HEK293 (cell line): ENCODE measurements at regions not wholly inside any gene's neighbourhood (a gene's known extent, or its start where the extent isn't known, plus 50 kb on each side); places are given as distances from the start of the nearest gene placed in this dataset.

Source experiments
- CTCF ChIA-PET: fragments of 350-600 bp; formaldehyde crosslinking; extraction: SDS; loops from one replicate; lab custom pipeline; 2021; ENCODE audit warnings: antibody characterized with exemption; lab: Yijun Ruan, JAX
- POLR2A ChIA-PET: fragments of 300-600 bp; formaldehyde crosslinking; extraction: SDS; loops from one replicate; lab custom pipeline; 2020; ENCODE audit warnings: antibody characterized with exemption, inconsistent platforms; lab: Yijun Ruan, JAX
- H3K27ac ChIP-seq: fragments of 200-500 bp; sonication (Bioruptor generic); 2 replicates; pipeline ENCODE4 v1.5.1; 2014; ENCODE audit warnings: low read depth, low read length, control low read depth, inconsistent platforms; ENCODE audit errors: extremely low read depth
- H3K36me3 ChIP-seq, 2 experiments: fragments of 200-500 bp in 1 of 2; sonication (Bioruptor generic) in 1 of 2; 1 replicate in 1 of 2; 2 replicates in 1 of 2; pipeline ENCODE4 v1.5.1; 2014 to 2017; ENCODE audit warnings: inconsistent platforms in 2 of 2, low read length in 2 of 2; ENCODE audit not compliant: control insufficient read depth in 2 of 2, insufficient read depth in 1 of 2
- H3K4me1 ChIP-seq: fragments of 200-500 bp; sonication (Bioruptor generic); 2 replicates; pipeline ENCODE4 v1.5.1; 2014; ENCODE audit warnings: mild to moderate bottlenecking, low read length, inconsistent platforms; ENCODE audit not compliant: control insufficient read depth, insufficient read depth
- H3K4me3 ChIP-seq: 2 replicates; pipeline ENCODE4 v1.5.1; 2011; ENCODE audit warnings: low read depth, mild to moderate bottlenecking, control low read depth, low read length, moderate library complexity
- H3K9me3 ChIP-seq: fragments of 200-500 bp; sonication (Bioruptor generic); 2 replicates; pipeline ENCODE4 v1.5.1; 2014; ENCODE audit warnings: low read depth, low read length, inconsistent platforms; ENCODE audit not compliant: control insufficient read depth, insufficient read depth
- BCL6B ChIP-seq: fragments of 450-650 bp; formaldehyde crosslinking; IDR thresholded peaks from 2 replicates; pipeline ENCODE4 v1.5.1; 2017; ENCODE audit warnings: missing biosample characterization, missing genetic modification characterization
- MEIS1 ChIP-seq: sonication (generic); formaldehyde crosslinking; IDR thresholded peaks from 2 replicates; pipeline ENCODE4 v1.8.1; 2022; ENCODE audit warnings: missing genetic modification reagents, mild to moderate bottlenecking, borderline replicate concordance
- SALL2 ChIP-seq: fragments of 450-650 bp; formaldehyde crosslinking; IDR thresholded peaks from 2 replicates; pipeline ENCODE4 v1.5.0; 2017; ENCODE audit warnings: missing biosample characterization, mild to moderate bottlenecking, missing genetic modification characterization, borderline replicate concordance
- TSHZ1 ChIP-seq: fragments of 450-650 bp; formaldehyde crosslinking; IDR thresholded peaks from 2 replicates; pipeline ENCODE4 v1.5.1; 2016; ENCODE audit warnings: missing biosample characterization, missing genetic modification characterization, borderline replicate concordance
- ZFP41 ChIP-seq: fragments of 450-650 bp; formaldehyde crosslinking; IDR thresholded peaks from 2 replicates; pipeline ENCODE4 v1.5.1; 2016; ENCODE audit warnings: missing biosample characterization, missing genetic modification characterization, borderline replicate concordance
- ZNF223 ChIP-seq: fragments of 450-650 bp; formaldehyde crosslinking; IDR thresholded peaks from 2 replicates; pipeline ENCODE4 v1.5.1; 2016; ENCODE audit warnings: missing biosample characterization, missing genetic modification characterization
- ZNF266 ChIP-seq: fragments of 450-650 bp; formaldehyde crosslinking; IDR thresholded peaks from 2 replicates; pipeline ENCODE4 v1.5.1; 2016; ENCODE audit warnings: missing biosample characterization, missing genetic modification characterization, low read depth
- ZNF366 ChIP-seq: fragments of 450-650 bp; formaldehyde crosslinking; conservative IDR thresholded peaks from 2 replicates; pipeline ENCODE4 v1.5.1; 2016; ENCODE audit warnings: missing biosample characterization, missing genetic modification characterization
- ZNF404 ChIP-seq: fragments of 450-650 bp; formaldehyde crosslinking; IDR thresholded peaks from 2 replicates; pipeline ENCODE4 v1.5.1; 2017; ENCODE audit warnings: missing biosample characterization, missing genetic modification characterization
- ZNF426 ChIP-seq: fragments of 450-650 bp; formaldehyde crosslinking; IDR thresholded peaks from 2 replicates; pipeline ENCODE4 v1.5.1; 2017; ENCODE audit warnings: missing biosample characterization, missing genetic modification characterization, mild to moderate bottlenecking, inconsistent platforms, moderate library complexity
- ZNF530 ChIP-seq: fragments of 450-650 bp; formaldehyde crosslinking; IDR thresholded peaks from 2 replicates; pipeline ENCODE4 v1.5.1; 2016; ENCODE audit warnings: low read depth, missing biosample characterization, missing genetic modification characterization
- ZNF600 ChIP-seq: fragments of 450-650 bp; formaldehyde crosslinking; IDR thresholded peaks from 2 replicates; pipeline ENCODE4 v1.5.1; 2016; ENCODE audit warnings: missing biosample characterization, missing genetic modification characterization
- ZNF76 ChIP-seq: fragments of 450-650 bp; formaldehyde crosslinking; IDR thresholded peaks from 2 replicates; pipeline ENCODE4; 2016; ENCODE audit warnings: low read depth, missing biosample characterization, missing genetic modification characterization, borderline replicate concordance
- ZNF785 ChIP-seq: fragments of 450-650 bp; formaldehyde crosslinking; IDR thresholded peaks from 2 replicates; pipeline ENCODE4 v1.5.1; 2016; ENCODE audit warnings: missing biosample characterization, missing genetic modification characterization
- ZNF792 ChIP-seq: fragments of 450-650 bp; formaldehyde crosslinking; IDR thresholded peaks from 2 replicates; pipeline ENCODE4 v1.5.1; 2016; ENCODE audit warnings: missing biosample characterization, missing genetic modification characterization
- ZNF843 ChIP-seq: fragments of 450-650 bp; formaldehyde crosslinking; IDR thresholded peaks from 2 replicates; pipeline ENCODE4 v1.5.1; 2016; ENCODE audit warnings: missing biosample characterization, missing genetic modification characterization
- TF ChIP-seq, protein P1 (sequence below): IDR thresholded peaks from 2 replicates; pipeline ENCODE4 v1.6.1; 2011; ENCODE audit warnings: mild to moderate bottlenecking, low read depth, low read length, borderline replicate concordance
- TF ChIP-seq, protein P2 (sequence below): fragments of 450-650 bp; formaldehyde crosslinking; IDR thresholded peaks from 2 replicates; pipeline ENCODE4 v1.5.1; 2016; ENCODE audit warnings: missing biosample characterization, missing genetic modification characterization
- TF ChIP-seq, protein P3 (sequence below): fragments of 450-650 bp; formaldehyde crosslinking; IDR thresholded peaks from 2 replicates; pipeline ENCODE4 v1.5.1; 2017; ENCODE audit warnings: missing biosample characterization, mild to moderate bottlenecking, missing genetic modification characterization, moderate library complexity

- Histone ChIP-seq H3K36me3 (no peaks in the 10 kb centered on the region), H3K4me3 (no peak overlapping the region), H3K4me1 (no peaks in the 10 kb centered on the region), H3K9me3 (no peaks in the 10 kb centered on the region), H3K27ac (no peak overlapping the region)
- ChIA-PET CTCF (no interaction called here), POLR2A (no interaction called here)
- TF ChIP-seq SALL2 (tag by site-specific recombination) = no peak
- TF ChIP-seq ZNF530 (tag by site-specific recombination) = no peak
- no peak for TF ChIP-seq ZNF404 (tag by site-specific recombination)
- no peak for TF ChIP-seq ZNF792 (tag by site-specific recombination)
- TF ChIP-seq ZNF223 (tag by site-specific recombination) = no peak
- TF ChIP-seq ZNF785 (tag by site-specific recombination) = no peak
- no peak for TF ChIP-seq TSHZ1 (tag by site-specific recombination)
Observed at GRCh38 chr20:4427940-4428586, 179.0 kb upstream of the ADRA1D start.

- H3K36me3 ChIP-seq = no peaks in the 10 kb centered on the region
- H3K4me1 ChIP-seq = no peaks in the 10 kb centered on the region
- POLR2A ChIA-PET = no interaction called here
- H3K4me3 ChIP-seq = no peak overlapping the region
- no peak overlapping the region for H3K27ac ChIP-seq
- no peaks in the 10 kb centered on the region for H3K9me3 ChIP-seq
- CTCF ChIA-PET = no interaction called here
- TF ChIP-seq ZNF76 (tag by site-specific recombination) (no peak), ZNF843 (tag by site-specific recombination) (no peak), ZNF266 (tag by site-specific recombination) (no peak), MEIS1 (CRISPR knock-in tag) (no peak), ZNF792 (tag by site-specific recombination) (no peak), ZNF426 (tag by site-specific recombination) (no peak), ZNF600 (no peak), ZNF366 (no peak), ZFP41 (no peak), BCL6B (tag by site-specific recombination) (no peak)
- TF ChIP-seq, protein P1, sequence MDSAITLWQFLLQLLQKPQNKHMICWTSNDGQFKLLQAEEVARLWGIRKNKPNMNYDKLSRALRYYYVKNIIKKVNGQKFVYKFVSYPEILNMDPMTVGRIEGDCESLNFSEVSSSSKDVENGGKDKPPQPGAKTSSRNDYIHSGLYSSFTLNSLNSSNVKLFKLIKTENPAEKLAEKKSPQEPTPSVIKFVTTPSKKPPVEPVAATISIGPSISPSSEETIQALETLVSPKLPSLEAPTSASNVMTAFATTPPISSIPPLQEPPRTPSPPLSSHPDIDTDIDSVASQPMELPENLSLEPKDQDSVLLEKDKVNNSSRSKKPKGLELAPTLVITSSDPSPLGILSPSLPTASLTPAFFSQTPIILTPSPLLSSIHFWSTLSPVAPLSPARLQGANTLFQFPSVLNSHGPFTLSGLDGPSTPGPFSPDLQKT = no peak
- TF ChIP-seq, protein P2, sequence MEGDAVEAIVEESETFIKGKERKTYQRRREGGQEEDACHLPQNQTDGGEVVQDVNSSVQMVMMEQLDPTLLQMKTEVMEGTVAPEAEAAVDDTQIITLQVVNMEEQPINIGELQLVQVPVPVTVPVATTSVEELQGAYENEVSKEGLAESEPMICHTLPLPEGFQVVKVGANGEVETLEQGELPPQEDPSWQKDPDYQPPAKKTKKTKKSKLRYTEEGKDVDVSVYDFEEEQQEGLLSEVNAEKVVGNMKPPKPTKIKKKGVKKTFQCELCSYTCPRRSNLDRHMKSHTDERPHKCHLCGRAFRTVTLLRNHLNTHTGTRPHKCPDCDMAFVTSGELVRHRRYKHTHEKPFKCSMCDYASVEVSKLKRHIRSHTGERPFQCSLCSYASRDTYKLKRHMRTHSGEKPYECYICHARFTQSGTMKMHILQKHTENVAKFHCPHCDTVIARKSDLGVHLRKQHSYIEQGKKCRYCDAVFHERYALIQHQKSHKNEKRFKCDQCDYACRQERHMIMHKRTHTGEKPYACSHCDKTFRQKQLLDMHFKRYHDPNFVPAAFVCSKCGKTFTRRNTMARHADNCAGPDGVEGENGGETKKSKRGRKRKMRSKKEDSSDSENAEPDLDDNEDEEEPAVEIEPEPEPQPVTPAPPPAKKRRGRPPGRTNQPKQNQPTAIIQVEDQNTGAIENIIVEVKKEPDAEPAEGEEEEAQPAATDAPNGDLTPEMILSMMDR (tag by site-specific recombination) = no peak
- TF ChIP-seq, protein P3, sequence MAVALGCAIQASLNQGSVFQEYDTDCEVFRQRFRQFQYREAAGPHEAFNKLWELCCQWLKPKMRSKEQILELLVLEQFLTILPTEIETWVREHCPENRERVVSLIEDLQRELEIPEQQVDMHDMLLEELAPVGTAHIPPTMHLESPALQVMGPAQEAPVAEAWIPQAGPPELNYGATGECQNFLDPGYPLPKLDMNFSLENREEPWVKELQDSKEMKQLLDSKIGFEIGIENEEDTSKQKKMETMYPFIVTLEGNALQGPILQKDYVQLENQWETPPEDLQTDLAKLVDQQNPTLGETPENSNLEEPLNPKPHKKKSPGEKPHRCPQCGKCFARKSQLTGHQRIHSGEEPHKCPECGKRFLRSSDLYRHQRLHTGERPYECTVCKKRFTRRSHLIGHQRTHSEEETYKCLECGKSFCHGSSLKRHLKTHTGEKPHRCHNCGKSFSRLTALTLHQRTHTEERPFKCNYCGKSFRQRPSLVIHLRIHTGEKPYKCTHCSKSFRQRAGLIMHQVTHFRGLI = no peak
Observed at GRCh38 chr20:4418141-4418540, 169.1 kb upstream of the ADRA1D start.
